ENCODE measurements at regions not wholly inside any gene's neighbourhood (a gene's known extent, or its start where the extent isn't known, plus 50 kb on each side); places are given as distances from the start of the nearest gene placed in this dataset.

DNA sequence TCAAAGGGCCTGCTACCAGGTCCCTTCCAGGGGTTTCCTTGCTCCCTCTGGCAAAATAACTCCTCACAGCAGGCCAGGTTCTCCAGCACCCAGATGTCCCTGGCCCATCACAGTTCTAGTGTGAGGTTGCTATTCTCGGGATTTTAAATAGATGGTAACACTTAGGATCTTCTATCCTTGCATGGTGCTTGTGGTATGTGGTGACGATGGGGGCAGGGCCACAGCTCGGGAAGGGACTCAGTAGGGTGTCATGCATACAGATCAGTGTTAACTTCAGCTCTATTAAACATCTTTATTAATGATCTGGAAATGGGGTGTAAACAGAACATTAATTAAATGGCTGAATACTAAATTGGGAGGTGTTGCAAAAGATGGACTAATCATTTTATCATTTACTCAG, 323.8 kb downstream of the QKI start:
- TF ChIP-seq, protein P1, sequence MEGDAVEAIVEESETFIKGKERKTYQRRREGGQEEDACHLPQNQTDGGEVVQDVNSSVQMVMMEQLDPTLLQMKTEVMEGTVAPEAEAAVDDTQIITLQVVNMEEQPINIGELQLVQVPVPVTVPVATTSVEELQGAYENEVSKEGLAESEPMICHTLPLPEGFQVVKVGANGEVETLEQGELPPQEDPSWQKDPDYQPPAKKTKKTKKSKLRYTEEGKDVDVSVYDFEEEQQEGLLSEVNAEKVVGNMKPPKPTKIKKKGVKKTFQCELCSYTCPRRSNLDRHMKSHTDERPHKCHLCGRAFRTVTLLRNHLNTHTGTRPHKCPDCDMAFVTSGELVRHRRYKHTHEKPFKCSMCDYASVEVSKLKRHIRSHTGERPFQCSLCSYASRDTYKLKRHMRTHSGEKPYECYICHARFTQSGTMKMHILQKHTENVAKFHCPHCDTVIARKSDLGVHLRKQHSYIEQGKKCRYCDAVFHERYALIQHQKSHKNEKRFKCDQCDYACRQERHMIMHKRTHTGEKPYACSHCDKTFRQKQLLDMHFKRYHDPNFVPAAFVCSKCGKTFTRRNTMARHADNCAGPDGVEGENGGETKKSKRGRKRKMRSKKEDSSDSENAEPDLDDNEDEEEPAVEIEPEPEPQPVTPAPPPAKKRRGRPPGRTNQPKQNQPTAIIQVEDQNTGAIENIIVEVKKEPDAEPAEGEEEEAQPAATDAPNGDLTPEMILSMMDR (IDR thresholded peaks at IDR 0.05; ENCODE audit: poor library complexity, severe bottlenecking) = no peak
- no peak for TF ChIP-seq EZH2 (IDR thresholded peaks at IDR 0.05; ENCODE audit: borderline replicate concordance, insufficient read depth, low read length, poor library complexity, severe bottlenecking)
- TF ChIP-seq POLR2AphosphoS5 (IDR thresholded peaks at IDR 0.05) = no peak

Measured in neural cell (in vitro differentiated cells).